ENCODE measurements at regions not wholly inside any gene's neighbourhood (a gene's known extent, or its start where the extent isn't known, plus 50 kb on each side); places are given as distances from the start of the nearest gene placed in this dataset.
"Not testable (repeated sequence)": the region's sequence is repeated elsewhere in the genome, so short reads cannot be mapped to it uniquely, and the experiment has no call there.

- Histone ChIP-seq H3K9ac (ENCODE audit: low read depth, low read length) (no peak overlapping the region), H3K27me3 (ENCODE audit: insufficient read depth, low read length) (no peaks in the 10 kb centered on the region), H3K9me3 (ENCODE audit: insufficient read depth, low read depth, low read length) (no peaks in the 10 kb centered on the region), H3K4me1 (ENCODE audit: insufficient read depth, low read length) (peaks cover 18% of the 10 kb centered on the region), H3K36me3 (ENCODE audit: insufficient read depth, low read length) (no peaks in the 10 kb centered on the region), H3K27ac (ENCODE audit: low read depth, low read length) (no peak overlapping the region), H3K4me3 (ENCODE audit: low read length) (no peak overlapping the region)
- WGBS = 92% methylated on average over 6 of the region's 7 CpGs
Observed at GRCh38 chr5:174623433-174624019, 100.9 kb upstream of the MSX2 start.

GRCh38 chr5:174624733-174625522, 99.5 kb upstream of the MSX2 start:
- peaks cover 18% of the 10 kb centered on the region for H3K4me1 ChIP-seq (ENCODE audit: insufficient read depth, low read length)
- H3K27me3 ChIP-seq (ENCODE audit: insufficient read depth, low read length) = no peaks in the 10 kb centered on the region
- no peaks in the 10 kb centered on the region; the same call in 1 of the 2 replicates for H3K9me3 ChIP-seq (ENCODE audit: insufficient read depth, low read depth, low read length)
- H3K27ac ChIP-seq (ENCODE audit: low read depth, low read length) = no peak overlapping the region
- H3K9ac ChIP-seq (ENCODE audit: low read depth, low read length) = no peak overlapping the region
- WGBS = 78% methylated on average over 11 of the region's 12 CpGs
- H3K4me3 ChIP-seq (ENCODE audit: low read length) = no peak overlapping the region
- no peaks in the 10 kb centered on the region for H3K36me3 ChIP-seq (ENCODE audit: insufficient read depth, low read length)

- Histone ChIP-seq H3K36me3 (ENCODE audit: insufficient read depth, low read length) (no peaks in the 10 kb centered on the region), H3K27me3 (ENCODE audit: insufficient read depth, low read length) (no peaks in the 10 kb centered on the region), H3K9me3 (ENCODE audit: insufficient read depth, low read depth, low read length) (no peaks in the 10 kb centered on the region; the same call in 1 of the 2 replicates), H3K4me3 (ENCODE audit: low read length) (no peak overlapping the region), H3K27ac (ENCODE audit: low read depth, low read length) (no peak overlapping the region), H3K9ac (ENCODE audit: low read depth, low read length) (no peak overlapping the region), H3K4me1 (ENCODE audit: insufficient read depth, low read length) (peaks cover 18% of the 10 kb centered on the region)
- 52% methylated on average over 9 of the region's 11 CpGs for WGBS
Observed at GRCh38 chr5:174625591-174626350, 98.6 kb upstream of the MSX2 start.

GRCh38 chr5:174626369-174626920, 97.9 kb upstream of the MSX2 start:
- Histone ChIP-seq H3K9ac (ENCODE audit: low read depth, low read length) (no peak overlapping the region), H3K27ac (ENCODE audit: low read depth, low read length) (no peak overlapping the region), H3K36me3 (ENCODE audit: insufficient read depth, low read length) (no peaks in the 10 kb centered on the region), H3K9me3 (ENCODE audit: insufficient read depth, low read depth, low read length) (no peaks in the 10 kb centered on the region; the same call in 1 of the 2 replicates), H3K4me1 (ENCODE audit: insufficient read depth, low read length) (peaks cover 18% of the 10 kb centered on the region), H3K4me3 (ENCODE audit: low read length) (no peak overlapping the region), H3K27me3 (ENCODE audit: insufficient read depth, low read length) (no peaks in the 10 kb centered on the region)
- WGBS = 74% methylated on average over 7 of the region's 7 CpGs

- H3K9ac ChIP-seq (ENCODE audit: low read depth, low read length) = no peak overlapping the region
- H3K27me3 ChIP-seq (ENCODE audit: insufficient read depth, low read length) = no peaks in the 10 kb centered on the region
- H3K27ac ChIP-seq (ENCODE audit: low read depth, low read length) = no peak overlapping the region
- 85% methylated on average over 6 of the region's 6 CpGs for WGBS
- no peaks in the 10 kb centered on the region for H3K4me1 ChIP-seq (ENCODE audit: insufficient read depth, low read length)
- H3K36me3 ChIP-seq (ENCODE audit: insufficient read depth, low read length) = no peaks in the 10 kb centered on the region
- H3K4me3 ChIP-seq (ENCODE audit: low read length) = no peak overlapping the region
- H3K9me3 ChIP-seq (ENCODE audit: insufficient read depth, low read depth, low read length) = no peaks in the 10 kb centered on the region
Observed at GRCh38 chr5:174636094-174636493, 88.3 kb upstream of the MSX2 start.

GRCh38 chr5:174642816-174643405, 81.5 kb upstream of the MSX2 start:
- no peak overlapping the region for H3K9ac ChIP-seq (ENCODE audit: low read depth, low read length)
- no peaks in the 10 kb centered on the region for H3K36me3 ChIP-seq (ENCODE audit: insufficient read depth, low read length)
- no peak overlapping the region for H3K4me3 ChIP-seq (ENCODE audit: low read length)
- 64% methylated on average over 4 of the region's 4 CpGs for WGBS
- peaks cover 5% of the 10 kb centered on the region; the same call in 1 of the 2 replicates for H3K9me3 ChIP-seq (ENCODE audit: insufficient read depth, low read depth, low read length)
- H3K4me1 ChIP-seq (ENCODE audit: insufficient read depth, low read length) = no peaks in the 10 kb centered on the region
- H3K27me3 ChIP-seq (ENCODE audit: insufficient read depth, low read length) = no peaks in the 10 kb centered on the region
- H3K27ac ChIP-seq (ENCODE audit: low read depth, low read length) = no peak overlapping the region

GRCh38 chr5:174644436-174644835, 79.9 kb upstream of the MSX2 start:
- no peaks in the 10 kb centered on the region for H3K4me1 ChIP-seq (ENCODE audit: insufficient read depth, low read length)
- no peak overlapping the region for H3K4me3 ChIP-seq (ENCODE audit: low read length)
- H3K27ac ChIP-seq (ENCODE audit: low read depth, low read length) = no peak overlapping the region
- H3K27me3 ChIP-seq (ENCODE audit: insufficient read depth, low read length) = no peaks in the 10 kb centered on the region
- H3K9ac ChIP-seq (ENCODE audit: low read depth, low read length) = no peak overlapping the region
- no peaks in the 10 kb centered on the region for H3K36me3 ChIP-seq (ENCODE audit: insufficient read depth, low read length)
- H3K9me3 ChIP-seq (ENCODE audit: insufficient read depth, low read depth, low read length) = peaks cover 5% of the 10 kb centered on the region; the same call in 1 of the 2 replicates
- 94% methylated on average over 2 of the region's 3 CpGs for WGBS

GRCh38 chr5:174644923-174645322, 79.5 kb upstream of the MSX2 start:
- Histone ChIP-seq H3K4me1 (ENCODE audit: insufficient read depth, low read length) (no peaks in the 10 kb centered on the region), H3K27ac (ENCODE audit: low read depth, low read length) (no peak overlapping the region), H3K27me3 (ENCODE audit: insufficient read depth, low read length) (no peaks in the 10 kb centered on the region), H3K36me3 (ENCODE audit: insufficient read depth, low read length) (no peaks in the 10 kb centered on the region), H3K4me3 (ENCODE audit: low read length) (no peak overlapping the region), H3K9me3 (ENCODE audit: insufficient read depth, low read depth, low read length) (peaks cover 5% of the 10 kb centered on the region; the same call in 1 of the 2 replicates), H3K9ac (ENCODE audit: low read depth, low read length) (no peak overlapping the region)

- 95% methylated on average over 4 of the region's 4 CpGs for WGBS
Observed at GRCh38 chr5:174645677-174646076, 78.7 kb upstream of the MSX2 start.

GRCh38 chr5:174648618-174649017, 75.8 kb upstream of the MSX2 start:
- not testable (repeated sequence) for H3K9ac ChIP-seq (ENCODE audit: low read depth, low read length); H3K4me3 ChIP-seq (ENCODE audit: low read length); H3K27me3 ChIP-seq (ENCODE audit: insufficient read depth, low read length); H3K27ac ChIP-seq (ENCODE audit: low read depth, low read length); H3K36me3 ChIP-seq (ENCODE audit: insufficient read depth, low read length); H3K9me3 ChIP-seq (ENCODE audit: insufficient read depth, low read depth, low read length); H3K4me1 ChIP-seq (ENCODE audit: insufficient read depth, low read length)
- 91% methylated on average over 4 of the region's 4 CpGs for WGBS

More at GRCh38 chr5:174645677-174646076, 78.7 kb upstream of the MSX2 start:
- H3K27ac ChIP-seq (ENCODE audit: low read depth, low read length) = no peak overlapping the region
- no peaks in the 10 kb centered on the region for H3K4me1 ChIP-seq (ENCODE audit: insufficient read depth, low read length)
- no peak overlapping the region for H3K4me3 ChIP-seq (ENCODE audit: low read length)
- H3K9me3 ChIP-seq (ENCODE audit: insufficient read depth, low read depth, low read length) = peaks cover 5% of the 10 kb centered on the region; the same call in 1 of the 2 replicates
- no peaks in the 10 kb centered on the region for H3K27me3 ChIP-seq (ENCODE audit: insufficient read depth, low read length)
- no peak overlapping the region for H3K9ac ChIP-seq (ENCODE audit: low read depth, low read length)
- no peaks in the 10 kb centered on the region for H3K36me3 ChIP-seq (ENCODE audit: insufficient read depth, low read length)

Measured in HUES64 (cell line).